Testis (tissue), 2 donors: ENCODE measurements at regions not wholly inside any gene's neighbourhood (a gene's known extent, or its start where the extent isn't known, plus 50 kb on each side); places are given as distances from the start of the nearest gene placed in this dataset.

Source experiments
- DNase-seq: peaks from one replicate; pipeline ENCODE4 v3.0.0-alpha.2; 2019
- H3K27ac ChIP-seq, 2 donors: fragments of 200-600 bp; sonication (generic); one replicate each; pipeline ENCODE4 v1.5.1; 2019
- H3K27me3 ChIP-seq: fragments of 200-600 bp; sonication (generic); one replicate; pipeline ENCODE4 v1.5.1; 2019
- H3K36me3 ChIP-seq: fragments of 200-600 bp; sonication (generic); one replicate; pipeline ENCODE4 v1.5.1; 2017; ENCODE audit warnings: low read depth; ENCODE audit errors: missing control alignments
- H3K4me1 ChIP-seq: fragments of 200-600 bp; sonication (generic); one replicate; pipeline ENCODE4 v1.5.1; 2019
- H3K4me3 ChIP-seq, 2 donors: fragments of 200-600 bp; sonication (generic); one replicate each; pipeline ENCODE4 v1.5.1; 2017 to 2019
- H3K9me3 ChIP-seq: fragments of 200-600 bp; sonication (generic); one replicate; pipeline ENCODE4 v1.5.1; 2017
- CTCF ChIP-seq, 3 experiments: fragments of 450-650 bp in 2 of 3; fragments of 200-600 bp in 1 of 3; sonication (generic) in 1 of 3; IDR thresholded peaks; one replicate each; pipeline ENCODE4 v1.5.1; 2016 to 2019; ENCODE audit warnings: antibody characterized with exemption in 3 of 3, mild to moderate bottlenecking in 2 of 3, moderate library complexity in 1 of 3
- POLR2A ChIP-seq: fragments of 450-650 bp; IDR thresholded peaks from one replicate; pipeline ENCODE4 v1.6.1; 2017; ENCODE audit warnings: antibody characterized with exemption, mild to moderate bottlenecking, moderate library complexity
- WGBS, 2 donors: methylation state at CpG; one replicate each; pipeline ENCODE4 v1.1.5; 2018; 5-methylcytosine and 5-hydroxymethylcytosine counted together
- intact Hi-C: fragments of 100-400 bp; cut with DNase I; formaldehyde crosslinking; loops from one replicate; pipeline ENCODE4 v1.15.1; 2023; ENCODE audit warnings: low total_unique reads

- TF ChIP-seq CTCF (IDR thresholded peaks at IDR 0.05) (no peak), POLR2A (no peak)
- intact Hi-C loops, result no loop called here
- no peaks in the 10 kb centered on the region for H3K4me1 ChIP-seq
Measured at GRCh38 chr3:59506191-59506590, 456.4 kb upstream of the CFAP20DC start.

GRCh38 chr3:59503441-59503840, 453.6 kb upstream of the CFAP20DC start:
- intact Hi-C loops, result no loop called here
- no peak for DNase-seq
- WGBS, 2 donors, result 90 to 98% methylated on average over 3 of the region's 3 CpGs
- Histone ChIP-seq H3K9me3 (no peaks in the 10 kb centered on the region), H3K27ac (no peak overlapping the region), H3K4me3 (no peak overlapping the region), H3K4me1 (no peaks in the 10 kb centered on the region), H3K36me3 (no peaks in the 10 kb centered on the region), H3K27me3 (no peaks in the 10 kb centered on the region)
- TF ChIP-seq CTCF (IDR thresholded peaks at IDR 0.05), result no peak
- TF ChIP-seq POLR2A, result no peak

More at GRCh38 chr3:59506191-59506590, 456.4 kb upstream of the CFAP20DC start:
- H3K36me3 ChIP-seq, result no peaks in the 10 kb centered on the region
- H3K4me3 ChIP-seq, result no peak overlapping the region
- no peak overlapping the region for H3K27ac ChIP-seq
- no peaks in the 10 kb centered on the region for H3K9me3 ChIP-seq
- no peak for DNase-seq
- 71 to 92% methylated on average over 5 of the region's 5 CpGs for WGBS, 2 donors
- H3K27me3 ChIP-seq, result no peaks in the 10 kb centered on the region

GRCh38 chr3:59502806-59503205, 453.0 kb upstream of the CFAP20DC start:
- H3K36me3 ChIP-seq, result no peaks in the 10 kb centered on the region
- DNase-seq, result no peak
- WGBS, 2 donors, result 59 to 71% methylated on average over 4 of the region's 4 CpGs
- intact Hi-C loops, result no loop called here
- no peak overlapping the region for H3K4me3 ChIP-seq
- no peaks in the 10 kb centered on the region for H3K27me3 ChIP-seq
- no peak overlapping the region for H3K27ac ChIP-seq
- no peaks in the 10 kb centered on the region for H3K4me1 ChIP-seq
- TF ChIP-seq POLR2A, result no peak
- TF ChIP-seq CTCF (IDR thresholded peaks at IDR 0.05), result no peak
- H3K9me3 ChIP-seq, result no peaks in the 10 kb centered on the region

GRCh38 chr3:59499954-59500353, 450.1 kb upstream of the CFAP20DC start:
- intact Hi-C loops, result no loop called here
- Histone ChIP-seq H3K9me3 (no peaks in the 10 kb centered on the region), H3K27ac (no peak overlapping the region), H3K27me3 (no peaks in the 10 kb centered on the region), H3K4me1 (no peaks in the 10 kb centered on the region), H3K4me3 (no peak overlapping the region), H3K36me3 (no peaks in the 10 kb centered on the region)
- WGBS, 2 donors, result 89 to 94% methylated on average over 4 of the region's 4 CpGs
- TF ChIP-seq POLR2A (no peak), CTCF (IDR thresholded peaks at IDR 0.05) (no peak)
- no peak for DNase-seq

- TF ChIP-seq CTCF (IDR thresholded peaks at IDR 0.05) (no peak), POLR2A (no peak)
- 91 to 92% methylated on average over 15 of the region's 15 CpGs for WGBS, 2 donors
- Histone ChIP-seq H3K4me3 (no peak overlapping the region), H3K27me3 (no peaks in the 10 kb centered on the region), H3K4me1 (no peaks in the 10 kb centered on the region), H3K9me3 (no peaks in the 10 kb centered on the region), H3K36me3 (no peaks in the 10 kb centered on the region), H3K27ac (no peak overlapping the region)
- no peak for DNase-seq
- intact Hi-C loops, result no loop called here
Measured at GRCh38 chr3:59499000-59499399, 449.2 kb upstream of the CFAP20DC start.
